NOMO-1 treated with DMSO at 0.1 percent for 48 hours (cell line): ENCODE measurements at regions not wholly inside any gene's neighbourhood (a gene's known extent, or its start where the extent isn't known, plus 50 kb on each side); places are given as distances from the start of the nearest gene placed in this dataset.
"Not testable (repeated sequence)": the region's sequence is repeated elsewhere in the genome, so short reads cannot be mapped to it uniquely, and the experiment has no call there.

ENCODE experiments used
- DNase-seq: peaks from one replicate; lab custom pipeline; 2025; ENCODE audit not compliant: unreplicated experiment; lab: John Stamatoyannopoulos, UW

DNA sequence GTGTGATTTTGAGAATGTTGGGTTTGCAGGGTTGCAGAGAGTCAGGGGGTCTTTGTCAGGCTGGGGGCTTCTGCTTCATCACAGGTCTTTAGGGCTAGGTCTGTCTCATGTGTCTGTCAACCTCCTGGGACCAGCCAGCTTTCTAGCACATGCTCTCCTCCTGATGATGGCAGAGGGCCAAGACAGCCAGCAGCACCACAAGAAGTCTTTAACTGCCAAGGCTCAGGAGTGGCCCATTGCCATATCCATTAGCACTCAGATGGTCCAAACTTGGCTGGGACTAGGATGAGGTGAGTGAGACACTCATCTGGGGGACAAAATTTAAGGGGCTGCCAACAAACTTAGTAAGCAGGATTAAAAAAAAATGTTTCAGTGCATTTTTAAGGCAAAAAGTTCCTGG lies 384.2 kb upstream of the CDH10 start:
- no peak for DNase-seq

DNA sequence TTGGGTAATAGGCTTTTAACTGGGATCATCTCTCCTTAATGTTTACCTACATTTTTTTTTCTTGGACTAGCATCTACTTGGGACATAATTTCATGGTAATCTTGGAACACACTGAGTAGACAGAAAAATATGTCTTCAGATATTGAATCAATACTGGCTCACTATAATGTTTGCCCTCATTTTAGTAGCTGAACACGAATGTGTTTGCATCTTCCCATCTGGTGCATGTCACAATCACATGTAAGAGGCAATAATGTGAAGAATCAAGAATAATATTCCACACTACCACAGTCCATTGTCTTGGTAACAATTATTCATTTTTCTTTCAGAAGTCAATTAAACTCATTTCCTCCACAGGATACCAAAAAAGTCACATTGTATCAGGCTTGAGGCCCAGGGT lies 382.7 kb upstream of the CDH10 start:
- no peak for DNase-seq

DNA sequence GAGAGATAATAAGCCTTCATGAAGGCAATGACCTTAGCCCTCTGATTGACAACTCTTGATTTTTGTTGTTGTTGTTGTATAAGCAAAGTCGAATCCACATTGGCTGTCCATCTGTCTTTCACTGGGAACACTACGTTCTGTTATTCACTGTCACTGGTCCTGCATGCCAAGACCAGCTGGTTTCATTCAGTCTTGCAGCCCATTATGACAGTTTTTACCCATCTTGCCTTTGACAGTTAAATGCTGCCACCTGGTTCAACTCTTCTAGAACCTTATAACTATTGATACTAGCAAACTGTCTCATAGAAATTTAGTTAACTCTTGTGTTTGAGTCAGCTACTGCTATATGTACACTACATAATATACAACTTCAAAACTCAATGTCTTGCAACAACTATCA lies 382.3 kb upstream of the CDH10 start:
- DNase-seq: no peak

DNA sequence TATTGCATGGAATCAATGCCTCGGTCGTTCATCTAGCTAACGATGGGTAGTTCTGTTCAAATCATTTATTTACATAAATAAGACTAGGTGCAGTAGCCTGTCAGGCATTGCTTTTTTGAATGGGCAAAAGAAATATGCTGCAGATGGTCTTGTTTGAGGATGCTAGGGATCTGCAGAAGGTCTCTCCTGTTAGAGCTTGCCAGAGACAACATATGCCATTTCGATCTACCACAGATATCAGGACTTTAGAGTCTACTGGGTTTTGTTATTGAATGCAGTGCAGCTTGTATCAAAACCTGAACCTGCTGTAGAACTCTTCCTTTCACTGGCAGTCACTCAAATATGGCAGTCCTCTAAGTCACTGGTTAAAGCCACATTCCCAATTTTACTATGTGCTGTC lies 381.1 kb upstream of the CDH10 start:
- DNase-seq: no peak

DNA sequence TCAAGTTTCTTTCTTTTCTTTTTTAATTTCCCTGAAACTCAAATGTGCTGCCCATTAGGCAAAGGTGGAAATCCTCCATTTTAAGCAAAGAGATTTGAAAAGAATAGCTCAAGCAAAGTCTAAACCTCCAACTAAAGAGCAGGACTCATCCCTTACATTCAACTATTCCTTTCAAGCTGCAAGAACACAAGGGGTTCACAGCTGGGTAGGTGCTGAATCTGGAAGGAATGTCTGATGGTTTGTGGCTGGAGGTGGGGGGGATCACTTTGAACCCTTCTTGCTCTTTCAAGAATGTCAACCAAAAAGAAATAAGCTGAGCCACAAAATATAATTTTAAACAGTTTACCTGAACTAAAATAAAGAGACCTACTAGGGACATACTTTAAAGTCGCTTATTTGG lies 375.7 kb upstream of the CDH10 start:
- no peak for DNase-seq

DNA sequence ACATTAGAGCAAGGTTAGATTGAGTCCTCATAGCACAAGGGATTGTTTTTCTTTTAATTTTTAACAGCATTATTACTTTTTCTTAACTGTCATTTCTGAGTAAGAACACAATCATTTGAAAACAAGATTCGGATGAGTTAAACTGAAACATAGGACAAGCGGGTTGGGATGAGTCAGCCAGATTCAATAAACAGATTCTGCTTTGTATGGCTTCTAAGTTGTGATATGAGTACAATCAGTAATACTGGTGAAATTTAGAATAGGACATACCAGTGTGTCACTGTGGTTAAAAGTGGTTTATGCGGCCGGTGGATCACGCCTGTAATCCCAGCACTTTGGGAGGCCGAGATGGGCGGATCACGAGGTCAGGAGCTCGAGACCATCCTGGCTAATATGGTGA lies 364.3 kb upstream of the CDH10 start:
- DNase-seq: no peak

DNA sequence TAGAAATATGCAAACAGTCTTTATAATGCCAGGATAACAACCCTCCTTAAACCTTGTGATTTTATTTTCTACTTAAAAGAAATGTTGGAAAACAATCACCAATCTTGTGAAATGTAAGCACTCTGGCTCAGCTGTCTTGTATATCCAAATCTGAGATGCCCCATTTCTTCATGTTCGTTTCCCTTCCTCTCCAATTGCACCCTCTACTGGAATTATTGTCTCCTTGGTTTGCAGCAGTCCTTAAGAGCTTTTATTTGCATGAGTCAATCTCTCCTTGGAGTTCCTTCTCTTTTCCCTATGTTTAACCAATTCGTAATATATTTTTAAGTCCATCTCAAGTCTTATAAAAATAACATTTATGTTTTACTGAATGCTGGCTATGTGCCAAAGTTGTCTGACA lies 362.0 kb upstream of the CDH10 start:
- peak; percentile 98 for DNase-seq

DNA sequence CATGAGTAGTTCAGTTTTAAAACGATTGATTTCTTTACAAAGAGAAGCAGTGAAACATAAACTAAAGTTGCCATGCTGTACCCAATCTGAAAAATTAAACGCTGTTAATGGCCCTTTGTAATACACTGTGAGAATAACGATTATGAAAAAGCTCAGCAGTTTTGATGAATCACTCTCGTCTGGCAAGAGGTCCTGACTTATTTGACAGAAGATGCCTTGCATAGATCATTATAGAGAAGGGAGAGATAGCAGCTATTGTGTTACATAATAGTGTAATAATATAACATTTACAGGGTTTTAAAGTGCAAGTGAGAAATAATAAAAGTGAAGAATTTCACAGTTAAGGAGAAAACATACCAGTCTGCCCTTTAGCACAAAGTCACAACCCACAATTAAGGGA lies 361.5 kb upstream of the CDH10 start:
- DNase-seq: peak; percentile 72

DNA sequence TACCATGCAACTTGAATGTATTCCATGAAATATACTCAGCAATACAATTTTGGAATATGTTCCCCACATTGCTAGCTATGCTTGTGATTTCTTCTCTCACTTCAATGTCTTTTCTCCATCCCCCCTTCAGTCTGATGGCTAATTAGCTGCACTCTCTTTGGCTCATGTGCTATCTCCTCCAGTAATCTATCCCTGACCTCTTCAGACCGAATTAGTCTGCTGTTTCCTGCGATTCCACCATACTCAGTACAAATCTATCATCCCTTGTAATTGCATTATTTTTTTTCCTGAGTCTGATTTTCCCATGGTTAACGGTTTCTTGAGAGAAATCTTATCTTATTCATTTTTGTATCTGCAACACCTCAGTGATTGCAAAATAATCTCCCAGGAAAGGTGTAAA lies 360.7 kb upstream of the CDH10 start:
- DNase-seq: no peak

DNA sequence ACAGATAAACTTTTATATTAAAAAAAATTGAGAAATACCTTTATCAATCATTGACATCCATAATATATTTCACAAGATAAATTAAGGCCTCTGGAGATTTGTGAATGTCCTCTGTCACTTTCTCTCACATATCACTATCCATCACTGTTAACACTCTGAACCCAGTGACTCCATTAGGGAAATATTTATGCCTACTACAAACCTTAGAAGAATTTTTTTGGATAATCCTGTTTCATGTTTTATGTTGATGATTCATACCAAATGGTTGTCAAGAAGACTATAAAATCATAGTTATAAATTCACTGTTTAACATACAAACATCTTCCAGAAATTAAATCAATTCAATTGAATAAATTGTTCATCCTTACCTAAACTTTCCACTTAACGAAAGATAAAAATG lies 357.6 kb upstream of the CDH10 start:
- no peak for DNase-seq

DNA sequence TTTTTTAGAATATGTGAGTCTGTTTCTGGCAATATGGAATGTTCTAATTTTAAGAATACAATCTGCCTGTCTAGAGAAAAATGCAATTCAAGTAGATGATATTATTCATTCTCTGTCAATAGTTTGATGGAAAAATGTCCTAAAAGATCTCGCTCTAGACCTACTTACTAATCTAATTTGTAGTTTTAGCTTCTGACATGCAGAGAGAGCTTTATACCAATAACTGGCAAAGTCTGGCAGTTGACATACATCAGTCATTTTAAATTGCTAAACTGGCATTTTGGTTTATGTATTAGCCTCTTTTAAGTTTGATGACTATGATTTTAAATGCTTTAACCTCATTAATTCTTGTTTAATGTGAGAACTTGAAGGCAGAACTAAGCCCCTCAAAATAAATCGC lies 355.0 kb upstream of the CDH10 start:
- DNase-seq: no peak

DNA sequence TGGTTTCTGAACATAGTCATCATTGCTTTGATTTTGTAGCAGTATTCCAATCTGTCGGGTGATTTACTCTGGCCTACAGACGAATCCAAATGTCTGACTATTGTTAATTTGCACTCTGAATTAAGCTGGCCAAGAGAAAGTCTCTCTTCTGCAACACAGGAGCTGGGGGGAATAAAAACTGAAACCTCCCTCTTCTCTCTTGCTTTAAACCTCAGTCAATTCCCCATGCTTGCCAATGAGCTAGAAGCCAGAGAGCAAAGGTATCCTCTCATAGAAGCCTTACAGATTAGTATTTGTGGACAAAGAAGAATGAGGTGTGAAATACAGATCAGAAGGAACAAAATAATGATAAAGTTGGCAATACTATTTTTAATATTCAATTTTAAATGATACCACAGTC lies 353.9 kb upstream of the CDH10 start:
- no peak for DNase-seq

DNA sequence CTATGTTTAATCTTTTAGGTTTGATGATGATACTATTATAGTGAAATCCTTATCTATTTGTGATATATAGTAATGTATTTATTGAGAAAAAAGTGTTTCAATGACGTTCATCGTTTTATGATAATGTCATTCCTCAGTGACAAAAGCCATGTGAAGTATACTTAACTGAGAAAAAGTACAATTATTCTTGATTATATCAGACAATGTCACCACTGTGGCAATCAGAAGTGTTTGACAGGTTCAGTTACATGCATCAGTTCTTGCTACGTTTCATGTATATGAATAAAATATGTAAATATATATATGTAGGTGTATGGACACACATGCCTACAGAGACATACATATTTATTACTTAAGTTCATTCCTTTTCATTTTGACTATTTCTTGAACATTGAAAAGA lies 341.5 kb upstream of the CDH10 start:
- no peak for DNase-seq

DNA sequence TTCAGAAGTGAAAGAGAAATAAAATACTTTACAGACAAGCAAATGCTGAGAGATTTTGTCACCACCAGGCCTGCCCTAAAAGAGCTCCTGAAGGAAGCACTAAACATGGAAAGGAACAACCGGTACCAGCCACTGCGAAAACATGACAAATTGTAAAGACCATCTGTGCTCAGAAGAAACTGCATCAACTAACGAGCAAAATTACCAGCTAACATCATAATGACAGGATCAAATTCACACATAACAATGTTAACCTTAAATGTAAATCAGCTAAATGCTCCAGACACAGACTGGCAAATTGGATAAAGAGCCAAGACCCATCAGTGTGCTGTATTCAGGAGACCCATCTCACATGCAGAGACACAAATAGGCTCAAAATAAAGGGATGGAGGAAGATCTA lies 333.8 kb upstream of the CDH10 start:
- not testable (repeated sequence) for DNase-seq

DNA sequence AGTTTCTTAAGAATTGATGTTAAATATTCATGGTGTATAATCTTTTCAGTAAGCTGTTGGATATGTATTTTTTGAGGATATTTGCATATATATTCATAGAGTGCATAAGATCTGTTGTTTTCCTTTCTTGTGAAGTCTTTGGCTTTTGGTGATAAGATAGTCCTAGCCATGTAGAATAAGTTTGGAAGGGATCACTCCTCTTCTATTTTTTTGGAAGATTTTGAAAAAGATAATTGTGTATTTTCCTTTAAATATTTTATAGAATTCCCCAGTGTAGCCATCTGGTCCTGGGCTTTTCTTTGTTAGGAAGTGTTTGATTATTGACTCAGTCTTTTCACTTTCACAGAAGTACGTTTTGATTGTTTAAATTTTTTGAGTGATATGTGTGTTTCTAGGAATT lies 318.8 kb upstream of the CDH10 start:
- DNase-seq: no peak

DNA sequence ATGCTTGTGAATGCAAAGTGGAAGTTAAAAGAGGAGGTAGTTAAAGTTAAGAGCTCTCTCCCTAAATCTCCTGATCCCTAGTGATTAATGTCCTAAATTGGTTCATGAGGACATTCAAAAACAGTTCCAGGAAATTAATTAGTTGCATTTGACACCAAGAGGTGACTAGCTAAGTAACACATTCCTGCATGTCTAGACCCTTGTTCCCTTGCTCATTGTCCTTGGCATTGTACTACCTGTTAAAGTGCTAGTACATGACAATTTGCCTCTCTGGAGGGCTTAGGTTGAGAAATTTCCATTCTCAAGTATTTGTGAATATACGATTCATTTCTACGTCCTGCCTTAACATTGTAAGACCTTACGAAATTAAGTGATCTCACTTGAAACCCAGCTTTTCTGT lies 278.6 kb upstream of the CDH10 start:
- no peak for DNase-seq

DNA sequence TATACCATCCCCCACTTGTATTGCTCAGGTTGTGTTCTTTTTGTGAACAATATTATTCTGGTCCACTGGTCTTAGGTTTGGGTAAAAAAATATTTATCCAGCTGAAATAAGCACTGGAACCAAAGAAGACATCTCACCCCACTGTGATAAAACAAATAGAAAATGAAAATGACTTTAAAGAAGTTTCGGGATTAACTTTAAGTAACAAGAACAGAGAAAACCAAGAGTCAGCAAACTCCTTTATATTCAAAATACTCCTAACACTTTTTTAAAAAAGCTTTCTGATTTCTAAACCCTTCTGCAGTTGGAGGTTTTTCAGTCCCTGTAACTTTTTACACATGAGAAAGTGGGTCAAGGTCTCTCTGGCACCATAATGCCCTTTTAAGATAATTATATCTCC lies 273.9 kb upstream of the CDH10 start:
- no peak for DNase-seq

DNA sequence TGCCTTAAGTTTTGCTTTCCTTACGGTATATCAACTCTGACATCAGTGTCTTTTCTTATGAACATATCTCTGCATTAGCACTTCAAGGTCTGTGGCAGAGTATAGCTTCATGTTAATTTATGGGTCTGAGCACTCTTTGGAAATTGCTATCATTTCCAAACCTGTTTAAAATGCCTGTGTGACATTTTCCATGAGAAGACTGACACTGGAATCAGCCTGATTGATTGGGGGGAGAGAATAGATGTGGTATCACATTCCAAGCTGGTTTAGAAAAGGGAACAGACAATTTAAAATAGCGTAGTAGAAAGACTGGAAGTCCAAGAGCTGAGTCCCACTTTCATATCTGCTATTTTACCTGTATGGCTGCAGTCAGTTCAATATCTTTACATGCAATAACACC lies 272.1 kb upstream of the CDH10 start:
- no peak for DNase-seq

DNA sequence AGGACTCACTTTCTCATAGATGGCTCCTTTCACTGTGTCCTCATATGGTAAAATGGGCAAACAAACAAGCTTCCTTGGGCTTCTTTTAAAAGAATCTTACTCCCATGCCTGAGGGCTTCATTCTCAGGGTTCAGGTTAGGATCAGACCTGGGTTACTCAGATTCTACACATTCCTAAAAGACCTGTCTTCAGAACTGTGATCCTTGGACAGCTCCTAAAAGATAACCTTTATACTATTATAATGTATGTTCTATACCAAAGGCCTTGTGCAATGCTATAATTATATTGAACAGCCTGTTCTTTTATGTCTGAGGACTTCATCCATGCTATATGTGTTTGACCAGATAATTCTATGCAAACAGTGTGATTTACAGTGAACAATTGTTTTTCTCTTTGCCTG lies 264.4 kb upstream of the CDH10 start:
- DNase-seq: no peak

DNA sequence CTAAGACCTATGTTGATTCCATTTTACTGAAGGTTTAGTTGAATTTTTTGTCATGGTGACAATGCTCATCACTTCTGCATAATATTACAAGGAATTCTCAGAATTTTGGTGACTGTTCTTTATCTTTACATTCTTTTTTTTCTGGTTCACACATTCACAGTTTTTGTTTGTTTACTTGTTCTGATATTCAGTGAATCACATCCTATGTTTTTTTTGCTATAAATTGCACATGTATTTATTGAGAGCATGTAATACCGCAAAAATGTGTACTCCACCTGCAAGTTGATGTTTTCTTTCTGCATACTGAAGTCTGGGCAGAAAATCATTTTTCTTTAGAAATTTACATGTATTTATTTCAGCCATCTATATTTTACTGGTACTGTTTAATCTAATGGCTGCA lies 261.9 kb upstream of the CDH10 start:
- DNase-seq: no peak

DNA sequence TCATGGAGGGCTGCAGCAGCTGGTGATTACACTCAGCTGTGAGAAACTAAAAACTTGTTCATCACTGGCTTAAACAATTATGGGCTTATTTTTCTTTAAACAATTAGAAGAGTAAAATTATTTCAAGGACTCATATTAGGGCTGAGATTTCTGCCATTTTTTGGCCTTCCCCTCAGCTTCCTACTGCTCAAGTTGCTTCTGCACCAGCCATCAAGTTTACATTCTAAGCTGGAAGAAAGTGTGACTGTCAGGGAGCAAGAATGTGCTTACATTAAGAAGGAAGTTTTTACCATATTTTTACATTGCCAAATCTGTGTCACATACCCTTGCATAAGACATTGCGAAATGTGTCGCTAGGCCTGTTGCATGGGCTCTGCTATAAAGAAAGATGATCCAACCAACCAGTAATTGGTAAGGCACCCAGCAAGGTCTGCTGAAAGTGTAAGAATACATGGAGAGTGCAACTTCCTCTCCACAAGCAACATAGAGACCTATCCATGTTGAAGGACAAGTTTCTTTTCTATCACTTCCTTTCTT lies 260.3 kb upstream of the CDH10 start:
- DNase-seq: peak; percentile 100

DNA sequence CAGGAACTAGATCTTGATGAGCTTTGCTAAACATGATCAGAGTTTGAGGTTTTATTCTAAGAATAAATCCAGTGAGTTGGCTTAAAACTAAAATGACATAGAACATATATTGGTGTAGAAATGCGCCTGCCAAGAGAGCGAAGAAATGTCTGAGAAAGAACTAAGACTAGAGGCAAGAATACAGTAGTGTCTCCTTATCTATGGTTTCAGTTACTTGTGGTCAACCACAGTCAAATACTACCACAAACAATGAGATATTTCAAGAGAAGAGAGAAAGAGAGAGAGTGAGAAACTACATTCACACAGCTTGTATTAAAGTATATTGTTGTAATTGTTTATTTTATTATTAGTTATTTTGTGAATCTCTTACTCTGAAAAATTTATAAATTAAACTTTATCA lies 254.4 kb upstream of the CDH10 start:
- peak; percentile 97 for DNase-seq

DNA sequence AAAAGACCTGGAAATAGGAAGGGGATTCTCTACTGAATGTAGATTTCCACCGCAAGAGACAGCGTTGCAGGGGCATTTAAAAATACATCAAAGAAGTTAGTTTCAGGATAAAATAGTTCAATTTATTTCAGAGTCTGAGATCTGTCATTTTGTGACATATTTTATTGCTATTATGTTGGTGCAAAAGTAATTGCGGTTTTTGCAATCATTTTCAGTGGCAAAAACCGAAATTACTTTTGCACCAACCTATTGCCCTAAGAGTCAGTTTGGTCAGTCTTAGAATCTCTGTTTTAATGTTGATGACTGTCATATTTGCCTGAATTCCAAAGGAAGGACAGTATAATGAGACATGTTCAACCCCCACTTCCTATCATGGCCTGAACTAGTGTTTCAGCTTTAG lies 219.5 kb upstream of the CDH10 start:
- DNase-seq: no peak

DNA sequence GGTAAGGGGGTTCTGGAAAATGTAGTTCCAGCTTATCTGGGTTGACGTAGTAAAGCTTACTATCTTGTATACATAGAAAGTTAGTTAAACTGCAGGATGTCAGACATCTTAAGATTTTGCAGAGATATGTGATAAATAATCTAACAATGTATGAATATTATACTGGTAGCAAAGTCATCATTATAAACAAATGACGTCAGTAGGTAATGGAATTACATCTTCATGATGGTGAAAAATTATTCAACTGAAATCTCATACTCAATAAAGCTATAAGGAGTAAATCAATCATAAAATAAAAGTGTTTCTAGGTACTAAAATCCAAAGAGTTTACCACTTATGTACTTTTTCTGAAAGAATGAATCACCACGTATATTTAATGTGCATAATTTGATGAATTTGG lies 217.3 kb upstream of the CDH10 start:
- no peak for DNase-seq
